HG03442 (cell line): ENCODE measurements at regions not wholly inside any gene's neighbourhood (a gene's known extent, or its start where the extent isn't known, plus 50 kb on each side); places are given as distances from the start of the nearest gene placed in this dataset.
A peak's percentile ranks its signal among the peaks of the same experiment; 100 is the strongest.

ENCODE experiments used
- ATAC-seq: cut with Tn5 transposase; IDR thresholded peaks from one replicate; pipeline ENCODE4 v1.9.1; 2021; ENCODE audit warnings: mild to moderate bottlenecking, moderate library complexity; ENCODE audit not compliant: unreplicated experiment

DNA sequence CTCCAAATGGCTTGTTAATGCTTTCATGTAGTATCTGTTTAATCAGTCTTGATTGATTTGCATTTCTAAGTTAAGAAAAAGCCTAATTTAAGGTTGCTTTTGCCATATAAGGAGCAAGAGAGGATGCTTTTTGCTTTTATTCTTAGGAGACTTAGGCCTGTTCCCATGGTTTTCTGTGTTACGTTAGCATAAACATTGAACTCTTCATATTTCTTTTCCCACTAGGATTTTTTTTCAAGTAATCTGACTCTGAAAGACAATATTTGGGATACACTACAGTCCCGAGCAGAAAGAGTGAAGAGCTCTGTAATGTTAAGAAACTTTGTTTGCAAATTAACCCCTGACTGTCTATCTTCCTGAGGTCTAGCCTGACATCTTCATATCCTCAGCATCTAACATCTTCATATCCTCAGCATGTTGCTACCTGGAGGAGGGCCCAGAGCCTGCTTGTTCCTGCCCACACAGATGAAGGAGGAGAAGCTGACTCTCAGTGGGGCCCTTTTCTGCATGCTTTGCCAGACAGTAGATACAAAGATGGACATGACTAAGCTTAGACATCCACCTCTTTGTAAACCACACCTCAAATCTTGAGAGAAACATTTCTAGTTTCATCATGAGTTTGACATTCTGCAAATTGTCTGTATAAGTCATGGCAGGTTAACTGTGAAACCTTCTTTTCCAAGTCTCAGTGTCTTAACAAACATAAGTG, 86.2 kb upstream of the COL6A5 start:
- no peak for ATAC-seq

DNA sequence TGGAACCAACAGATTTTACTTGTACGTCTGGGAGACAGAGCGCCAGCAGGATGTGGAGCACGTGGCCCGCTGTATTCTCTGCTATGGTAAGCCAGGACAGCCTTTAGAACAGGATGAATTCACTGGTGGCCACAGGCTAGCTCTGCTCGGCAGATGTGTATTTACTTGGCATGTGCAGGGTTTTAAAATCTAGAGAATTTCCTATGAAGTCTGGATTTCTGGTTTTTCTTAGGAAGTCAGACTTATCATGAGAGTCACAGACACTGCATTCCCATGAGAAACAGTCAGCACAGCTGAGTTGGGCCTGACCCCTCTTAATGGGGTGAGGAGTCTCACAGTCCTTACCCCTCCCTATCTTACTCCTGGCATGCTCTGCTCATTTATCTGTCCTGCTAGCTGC, 84.6 kb upstream of the COL6A5 start:
- no peak for ATAC-seq

DNA sequence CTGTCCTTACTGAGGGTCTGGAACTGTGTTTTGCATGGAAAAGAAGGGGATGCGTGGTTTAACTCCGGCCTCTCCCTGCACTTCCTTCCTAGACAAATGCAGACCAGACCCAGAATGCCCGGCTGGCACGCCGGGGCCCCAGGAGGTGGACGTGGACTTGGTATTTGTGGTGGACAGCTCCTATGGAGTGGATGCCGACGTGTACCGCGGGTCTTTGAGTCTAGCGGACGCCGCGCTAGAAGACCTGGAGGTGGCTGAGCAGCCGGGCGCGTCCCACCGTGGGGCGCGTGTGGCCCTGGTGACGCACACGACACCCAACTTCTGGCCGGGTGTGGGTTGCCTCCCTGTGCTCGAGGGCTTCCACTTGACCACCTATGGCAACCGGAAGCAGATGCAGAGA, 81.8 kb upstream of the COL6A5 start:
- ATAC-seq, result no peak

DNA sequence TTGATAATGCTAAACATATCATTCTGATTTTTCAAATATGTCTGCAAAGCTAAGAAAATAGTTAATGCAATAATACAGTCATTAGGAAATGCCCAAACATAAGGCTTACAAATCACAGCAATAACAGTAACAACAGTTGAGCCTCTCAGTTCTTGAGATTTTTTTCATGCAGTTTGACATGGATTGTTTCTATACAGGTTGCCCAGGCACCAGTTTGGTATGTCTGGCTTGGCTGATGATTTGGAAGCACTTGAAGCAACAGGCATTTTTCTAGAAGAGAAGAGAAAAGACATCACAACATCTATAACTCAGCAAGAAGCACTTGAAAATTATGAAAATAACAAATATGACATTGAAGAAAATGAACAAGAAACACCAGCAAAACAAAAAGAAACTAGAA, 78.7 kb upstream of the COL6A5 start:
- ATAC-seq, result no peak

DNA sequence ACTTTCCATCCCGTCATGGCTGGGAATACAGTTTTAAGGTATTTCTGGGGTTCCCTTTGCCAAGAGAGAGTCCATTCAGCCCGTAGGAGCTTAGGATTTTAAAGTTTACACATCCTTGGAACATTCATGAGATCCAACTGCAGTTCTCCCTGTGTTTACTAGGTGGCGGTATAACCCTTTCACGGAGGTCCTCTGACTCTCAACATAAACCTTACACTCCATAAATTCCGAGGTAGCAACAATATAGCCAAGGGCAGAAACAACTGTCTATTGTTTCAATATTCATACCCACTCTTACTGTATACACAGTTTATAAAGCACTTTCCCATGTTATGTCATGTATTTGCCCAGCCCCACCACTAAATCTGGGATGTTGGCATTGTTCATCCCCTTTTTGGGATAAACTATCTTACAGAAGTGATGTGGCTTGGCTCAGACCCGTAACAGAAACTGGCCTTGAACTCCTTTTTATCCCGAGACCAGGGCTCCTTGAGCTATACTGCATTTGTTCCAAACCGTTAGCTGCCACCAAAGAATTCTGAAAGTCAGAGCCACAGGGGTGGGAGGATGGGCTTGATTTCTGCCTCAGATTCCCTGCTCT, 69.2 kb upstream of the COL6A5 start:
- peak; percentile 68 for ATAC-seq

DNA sequence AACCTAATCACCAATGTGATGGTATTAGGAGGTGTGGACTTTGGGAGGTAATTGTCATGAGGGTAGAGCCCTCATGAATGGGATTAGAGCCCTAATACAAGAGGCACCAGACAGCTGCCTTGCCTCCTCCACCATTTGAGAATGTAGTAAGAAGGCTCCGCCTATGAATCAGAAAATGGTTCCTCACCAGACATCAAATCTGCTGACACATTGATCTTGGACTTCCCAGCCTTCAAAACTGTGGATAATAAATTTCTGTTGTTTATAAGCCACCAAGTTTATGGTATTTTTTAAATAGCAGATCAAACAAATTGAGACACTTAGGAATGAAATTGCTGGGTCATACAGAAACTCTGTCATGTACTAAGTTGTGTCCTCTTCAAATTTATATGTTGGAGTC, 56.8 kb upstream of the COL6A5 start:
- ATAC-seq, result no peak

DNA sequence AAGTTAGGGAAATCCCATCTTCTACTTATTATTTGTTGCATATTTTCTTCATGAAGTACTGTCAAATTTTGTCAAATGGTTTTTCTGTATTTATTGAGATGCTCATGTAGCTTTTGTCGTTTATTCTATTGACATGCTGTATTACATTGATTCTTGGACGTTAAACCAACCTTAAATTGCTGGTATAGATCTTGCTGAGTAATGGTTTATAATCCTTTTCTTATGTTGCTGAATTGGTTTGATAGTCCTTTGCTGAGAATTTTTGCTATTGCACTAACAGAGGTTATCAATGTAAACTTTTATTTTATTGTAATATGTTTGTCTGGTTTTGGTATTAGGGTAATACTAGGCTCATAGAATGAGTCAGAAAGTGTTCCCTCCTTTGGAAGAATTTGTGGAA, 54.3 kb upstream of the COL6A5 start:
- ATAC-seq, result no peak

DNA sequence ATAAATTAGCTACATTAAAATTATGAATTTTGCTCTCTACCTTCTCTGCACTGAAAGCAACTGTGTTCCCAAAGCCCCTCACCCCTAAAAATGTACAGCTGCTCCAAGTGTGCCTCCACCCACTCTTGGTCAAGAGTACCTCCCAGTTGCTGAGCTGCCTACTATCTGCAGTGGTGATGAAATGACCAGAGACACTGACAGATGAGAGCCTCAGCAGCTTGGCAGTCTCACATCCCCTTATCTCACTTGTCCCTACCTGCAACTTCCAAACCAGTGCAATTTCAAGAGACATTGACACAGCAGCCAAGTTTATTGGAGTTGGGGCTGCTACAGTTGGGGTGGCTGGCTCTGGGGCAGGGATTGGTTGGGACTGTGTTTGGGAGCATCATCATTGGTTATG, 52.2 kb upstream of the COL6A5 start:
- no peak for ATAC-seq
